Psoas muscle (tissue), 7 donors: ENCODE measurements at regions not wholly inside any gene's neighbourhood (a gene's known extent, or its start where the extent isn't known, plus 50 kb on each side); places are given as distances from the start of the nearest gene placed in this dataset.
"Not testable (repeated sequence)": the region's sequence is repeated elsewhere in the genome, so short reads cannot be mapped to it uniquely, and the experiment has no call there.

ENCODE experiments used
- ATAC-seq, 4 donors: fragments of 200-7000 bp; cut with Tn5 transposase; one replicate each; pipeline ENCODE4 v1.9.1; 2020; ENCODE audit warnings: moderate library complexity in 3 of 4, mild to moderate bottlenecking in 2 of 4
- DNase-seq, 2 donors: peaks; one replicate each; pipeline ENCODE4 v3.0.0-alpha.2; 2020
- H3K27ac ChIP-seq: fragments of 200-600 bp; one replicate; pipeline ENCODE4 v1.8.0; 2022
- H3K27me3 ChIP-seq, 3 donors: fragments of 200-600 bp in 1 of 3; one replicate each; pipeline versions ENCODE4 v1.6.1 to v1.8.0; 2013 to 2022; ENCODE audit warnings: low read length in 2 of 3, mild to moderate bottlenecking in 2 of 3, moderate library complexity in 1 of 3; ENCODE audit not compliant: insufficient read depth in 3 of 3
- H3K36me3 ChIP-seq, 2 donors: fragments of 200-600 bp in 1 of 2; one replicate each; pipeline versions ENCODE4 v1.6.1 to v1.8.0; 2013 to 2022; ENCODE audit warnings: low read depth in 1 of 2, mild to moderate bottlenecking in 1 of 2, moderate library complexity in 1 of 2; ENCODE audit not compliant: insufficient read depth in 1 of 2
- H3K4me1 ChIP-seq: fragments of 200-600 bp; one replicate; pipeline ENCODE4 v1.8.0; 2022
- H3K4me3 ChIP-seq: fragments of 200-600 bp; one replicate; pipeline ENCODE4 v1.8.0; 2022; ENCODE audit warnings: mild to moderate bottlenecking
- H3K9me3 ChIP-seq: fragments of 200-600 bp; one replicate; pipeline ENCODE4 v1.8.0; 2022
- CTCF ChIP-seq: fragments of 200-600 bp; IDR thresholded peaks from one replicate; pipeline ENCODE4 v1.8.0; 2022; ENCODE audit warnings: antibody characterized with exemption
- WGBS, 3 donors: extraction: QIAGEN DNeasy Blood & Tissue Kit; methylation state at CpG; one replicate each; pipeline versions ENCODE4 v1.1.6 to v1.1.7; 2013; 5-methylcytosine and 5-hydroxymethylcytosine counted together
- intact Hi-C, 2 donors: fragments of 100-400 bp; cut with DNase I; formaldehyde crosslinking; loops; one replicate each; pipeline versions ENCODE4 v1.11.0 to v1.14.2; 2022
- donor health status: healthy with polysubstance abuse.
- donor health status: DM: no; HTN: no; CAD: no; lungs with moderate emphysema.
- donor health status: Bipolar disorder and iron deficiency.
- donor health status: healthy.
- donor health status: DM: yes; HTN: yes; CAD: no.
- donor health status: DM: no; HTN: no; CAD: no.
- donor health status: DM: yes; HTN: yes; CAD: no.

GRCh38 chr7:65219623-65220022 lies 154.0 kb upstream of the ZNF92 start:
- ATAC-seq = no peak
- intact Hi-C loops = loop anchor here in 1 of 2 donors (5.0 kb wide), 1 partner anchor 88 kb away; no protein-coding TSS in a partner anchor
- DNase-seq = no peak

DNA sequence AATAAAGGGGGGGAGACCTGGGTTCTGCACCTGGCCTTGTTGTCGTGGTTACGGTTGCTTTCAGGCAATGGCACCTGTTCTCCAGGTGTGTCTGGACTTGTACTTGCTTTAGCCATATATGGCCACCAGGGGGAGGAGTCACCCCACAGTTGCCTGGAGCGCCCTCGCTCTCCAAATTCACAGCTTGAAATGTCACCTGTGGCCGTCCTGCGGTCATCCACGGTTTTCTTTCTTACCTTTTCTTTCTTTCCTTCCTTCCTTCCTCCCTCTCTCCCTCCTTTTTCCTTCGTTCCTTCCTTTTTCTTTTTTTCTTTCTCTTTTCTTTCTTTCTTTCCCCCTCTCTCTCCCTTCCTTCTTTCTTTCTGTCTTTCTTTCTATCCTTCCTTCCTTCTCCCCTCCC lies 157.2 kb upstream of the ZNF92 start:
- peak; percentile 50 for TF ChIP-seq CTCF
- Histone ChIP-seq H3K4me1 (no peaks in the 10 kb centered on the region), H3K27ac (no peak overlapping the region), H3K36me3 (no peaks in the 10 kb centered on the region), H3K4me3 (no peak overlapping the region), H3K27me3 (no peaks in the 10 kb centered on the region), H3K9me3 (no peaks in the 10 kb centered on the region)
- intact Hi-C loops = no loop called here
- WGBS, 3 donors = 8 to 13% (median 8%) methylated on average over 8 of the region's 8 CpGs
- no peak for DNase-seq
- ATAC-seq = no peak

More at GRCh38 chr7:65219623-65220022, 154.0 kb upstream of the ZNF92 start:
- H3K4me3 ChIP-seq = no peak overlapping the region
- no peak overlapping the region for H3K27ac ChIP-seq
- H3K36me3 ChIP-seq = no peaks in the 10 kb centered on the region
- H3K4me1 ChIP-seq = no peaks in the 10 kb centered on the region
- no peak for TF ChIP-seq CTCF
- no peaks in the 10 kb centered on the region for H3K9me3 ChIP-seq
- no peaks in the 10 kb centered on the region for H3K27me3 ChIP-seq

- H3K27me3 ChIP-seq, H3K4me3 ChIP-seq, intact Hi-C loops, H3K27ac ChIP-seq, H3K4me1 ChIP-seq, H3K9me3 ChIP-seq, DNase-seq, H3K36me3 ChIP-seq, ATAC-seq: not testable (repeated sequence)
- 51 to 67% (median 57%) methylated on average over 1 of the region's 1 CpG for WGBS, 3 donors
These were observed 160.4 kb upstream of the ZNF92 start for GRCh38 chr7:65213260-65213659.

DNA sequence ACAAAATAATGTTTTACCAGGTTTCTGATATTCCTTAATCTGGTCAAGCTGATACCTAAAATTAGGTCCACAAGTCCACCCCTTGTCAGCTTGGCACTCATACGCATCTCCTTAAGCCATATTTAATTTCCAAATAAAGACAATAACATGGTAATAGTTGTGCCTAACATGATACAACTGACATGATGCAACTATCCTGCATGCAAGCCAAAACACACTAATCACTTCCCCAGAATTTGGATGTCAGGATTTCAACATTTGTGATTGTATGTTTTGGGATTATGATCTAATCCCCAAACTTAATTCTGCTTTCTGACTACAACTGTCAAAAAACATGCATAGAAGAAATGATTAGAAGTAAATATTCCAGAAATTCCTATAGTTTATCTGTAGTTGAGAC lies 174.4 kb upstream of the ZNF92 start:
- H3K36me3 ChIP-seq, H3K27me3 ChIP-seq, H3K4me3 ChIP-seq, H3K27ac ChIP-seq, intact Hi-C loops, H3K4me1 ChIP-seq, DNase-seq, ATAC-seq, H3K9me3 ChIP-seq: not testable (repeated sequence)
- WGBS, 3 donors = no CpG with 5 or more reads among the region's 1 CpG

GRCh38 chr7:65193334-65194058 lies 180.2 kb upstream of the ZNF92 start:
- intact Hi-C loops, H3K4me1 ChIP-seq, DNase-seq, H3K27me3 ChIP-seq, ATAC-seq, H3K4me3 ChIP-seq, H3K36me3 ChIP-seq, H3K9me3 ChIP-seq, H3K27ac ChIP-seq: not testable (repeated sequence)
- 53 to 78% (median 62%) methylated on average over 3 to 4 of the region's 8 CpGs for WGBS, 3 donors

- H3K4me1 ChIP-seq, H3K36me3 ChIP-seq, DNase-seq, ATAC-seq, H3K27me3 ChIP-seq, H3K9me3 ChIP-seq, H3K27ac ChIP-seq, H3K4me3 ChIP-seq, intact Hi-C loops: not testable (repeated sequence)
- 16 to 29% (median 18%) methylated on average over 4 to 5 of the region's 5 CpGs for WGBS, 3 donors
These were observed 170.6 kb upstream of the ERV3-1 start for GRCh38 chr7:65177041-65177440.

DNA sequence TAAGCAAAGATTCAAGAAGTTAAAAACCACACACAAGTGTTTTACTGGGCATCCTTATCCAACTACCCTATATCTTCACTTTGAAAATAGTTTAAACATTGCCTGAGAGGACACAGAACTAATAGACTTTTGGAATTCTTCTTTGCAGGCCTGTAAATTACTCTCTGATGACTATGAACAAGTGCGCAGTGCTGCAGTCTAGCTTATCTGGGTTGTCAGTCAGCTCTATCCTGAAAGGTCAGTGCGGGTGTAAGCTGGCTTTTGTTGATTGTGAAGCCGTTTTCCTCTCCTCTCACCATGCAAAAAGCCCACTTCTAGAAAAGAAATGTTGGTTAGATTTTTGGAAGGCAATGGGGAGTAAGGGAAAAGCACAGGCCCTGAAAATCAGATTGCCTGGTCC lies 143.6 kb upstream of the ERV3-1 start:
- DNase-seq, H3K4me1 ChIP-seq, H3K27ac ChIP-seq, H3K36me3 ChIP-seq, intact Hi-C loops, H3K27me3 ChIP-seq, H3K4me3 ChIP-seq, H3K9me3 ChIP-seq, ATAC-seq: not testable (repeated sequence)
- no CpG with 5 or more reads among the region's 3 CpGs for WGBS, 3 donors

DNA sequence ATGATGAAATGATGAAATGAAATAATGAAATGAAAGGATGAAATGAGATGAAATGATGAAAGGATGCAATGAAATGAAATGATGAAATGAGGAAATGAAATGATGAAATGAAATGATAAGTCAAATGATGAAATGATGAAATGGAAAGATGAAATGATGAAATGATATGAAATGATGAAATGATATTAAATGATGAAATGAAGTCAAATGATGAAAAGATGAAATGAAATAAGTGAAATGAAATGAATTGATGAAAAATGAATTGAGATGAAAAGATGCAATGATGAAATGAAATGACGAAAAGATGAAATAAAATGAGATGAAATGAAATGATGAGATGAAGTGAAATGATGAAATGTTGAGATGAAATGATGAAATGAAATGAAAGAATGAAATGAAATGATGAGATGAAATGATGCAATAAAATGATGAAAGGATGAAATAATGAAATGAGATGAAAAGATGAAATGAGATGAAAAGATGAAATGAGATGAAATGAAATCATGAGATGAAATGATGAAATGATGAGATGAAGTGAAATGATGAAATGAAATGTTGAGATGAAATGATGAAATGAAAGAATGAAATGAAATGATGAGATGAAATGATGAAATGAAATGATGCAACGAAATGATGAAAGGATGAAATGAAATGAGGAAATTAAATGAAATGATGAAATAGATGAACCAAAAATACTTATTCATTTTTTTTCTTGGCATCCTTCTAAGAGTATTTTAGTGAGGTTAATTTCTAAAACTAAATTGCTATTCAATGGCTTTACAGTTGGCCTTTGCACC lies 139.8 kb upstream of the ERV3-1 start:
- H3K9me3 ChIP-seq, DNase-seq, intact Hi-C loops, H3K4me1 ChIP-seq, H3K36me3 ChIP-seq, H3K27me3 ChIP-seq, H3K27ac ChIP-seq, ATAC-seq, H3K4me3 ChIP-seq: not testable (repeated sequence)
- 85 to 100% (median 93%) methylated on average over 2 of the region's 2 CpGs for WGBS, 3 donors

DNA sequence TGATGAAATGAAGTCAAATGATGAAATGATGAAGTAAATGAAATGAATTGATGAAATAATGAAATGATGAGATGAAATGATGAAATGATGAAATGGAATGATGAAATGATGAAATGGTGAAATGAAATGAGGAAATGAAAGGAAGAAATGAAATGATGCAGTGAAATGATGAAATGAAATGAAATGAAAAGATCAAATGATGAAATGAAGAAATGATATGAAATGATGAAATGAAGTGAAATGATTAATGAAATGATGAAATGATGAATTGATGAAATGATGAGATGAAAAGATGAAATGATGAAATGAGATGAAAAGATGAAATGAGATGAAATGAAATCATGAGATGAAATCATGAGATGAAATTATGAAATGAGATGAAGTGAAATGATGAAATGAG lies 139.2 kb upstream of the ERV3-1 start:
- H3K4me3 ChIP-seq, H3K36me3 ChIP-seq, H3K9me3 ChIP-seq, ATAC-seq, H3K27me3 ChIP-seq, H3K27ac ChIP-seq, DNase-seq, H3K4me1 ChIP-seq, intact Hi-C loops: not testable (repeated sequence)
